Left lobe of liver (tissue), 2 donors: ENCODE measurements at regions not wholly inside any gene's neighbourhood (a gene's known extent, or its start where the extent isn't known, plus 50 kb on each side); places are given as distances from the start of the nearest gene placed in this dataset.

Experiments
- ATAC-seq: fragments of 200-7000 bp; cut with Tn5 transposase; one replicate; pipeline ENCODE4 v1.9.1; 2020; ENCODE audit warnings: mild to moderate bottlenecking, moderate library complexity
- DNase-seq: peaks from one replicate; pipeline ENCODE4 v3.0.0-alpha.2; 2020; ENCODE audit warnings: low spot score
- donor health status: DM: no; HTN: no; CAD: no; lungs with moderate emphysema.
- donor health status: DM: no; HTN: yes; CAD: no.

DNA sequence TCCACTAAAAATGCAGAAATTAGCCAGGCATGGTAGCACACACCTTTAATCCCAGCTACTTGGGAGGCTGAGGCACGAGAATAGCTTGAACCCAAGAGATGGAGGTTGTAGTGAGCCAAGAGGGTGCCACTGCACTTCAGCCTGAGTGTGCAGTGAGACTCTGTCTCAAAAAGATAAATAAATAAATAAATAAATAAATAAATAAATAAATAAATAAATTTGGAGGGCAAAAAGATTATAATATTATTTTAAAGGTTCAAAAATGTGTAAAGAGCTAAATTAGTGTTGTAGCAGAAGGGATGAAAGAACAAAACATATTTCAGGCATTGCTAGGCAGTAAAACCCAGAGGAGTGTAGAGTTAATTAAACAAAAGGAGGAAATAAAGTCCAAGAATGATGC is 1136.4 kb upstream of the CDH2 start:
- DNase-seq (no peak), ATAC-seq (no peak)

DNA sequence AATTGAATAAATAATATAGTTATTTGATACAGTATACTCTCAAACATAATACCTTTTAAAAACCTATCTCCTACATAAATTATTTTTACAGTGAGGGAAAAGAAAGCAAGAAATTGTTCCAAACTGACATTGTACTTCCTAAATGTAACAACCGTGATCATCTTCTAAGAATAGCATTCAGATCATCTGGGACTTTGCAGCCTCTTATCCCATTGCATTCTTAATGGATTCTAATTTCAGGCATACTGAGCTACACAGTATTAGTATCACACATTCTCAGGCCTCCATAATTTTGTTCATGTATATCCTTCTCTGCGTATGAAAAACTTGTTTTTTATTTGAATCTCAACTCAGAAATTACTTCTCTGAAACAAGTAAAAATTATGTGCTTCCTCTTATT is 1134.7 kb upstream of the CDH2 start:
- DNase-seq, result no peak
- no peak for ATAC-seq

GRCh38 chr18:29309366-29309765 is 1132.4 kb upstream of the CDH2 start:
- ATAC-seq (no peak), DNase-seq (no peak)

GRCh38 chr18:29307982-29308381 is 1131.1 kb upstream of the CDH2 start:
- ATAC-seq (no peak), DNase-seq (no peak)

DNA sequence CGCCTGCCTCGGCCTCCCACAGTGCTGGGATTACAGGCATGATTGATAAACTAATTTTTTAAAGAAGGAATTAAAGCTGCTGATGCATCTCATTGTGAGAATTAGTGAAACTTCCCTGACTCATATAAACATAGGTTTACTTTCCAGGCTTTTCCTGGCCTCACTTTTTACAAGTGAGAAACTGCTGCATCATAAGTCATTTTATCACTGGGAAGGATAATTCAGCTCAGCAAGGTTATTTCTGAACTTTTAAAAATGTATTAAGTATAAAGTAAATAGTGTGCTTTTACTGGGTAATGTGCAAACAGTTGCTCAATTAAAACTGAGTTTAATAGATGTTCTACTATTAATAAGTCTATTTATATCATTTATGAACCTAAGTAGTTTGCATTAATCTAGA is 1130.3 kb upstream of the CDH2 start:
- no peak for DNase-seq
- ATAC-seq, result no peak

GRCh38 chr18:29305516-29305915 is 1128.6 kb upstream of the CDH2 start:
- ATAC-seq (no peak), DNase-seq (no peak)

- ATAC-seq (no peak), DNase-seq (no peak)
Observed at GRCh38 chr18:29301048-29301447, 1124.1 kb upstream of the CDH2 start.

DNA sequence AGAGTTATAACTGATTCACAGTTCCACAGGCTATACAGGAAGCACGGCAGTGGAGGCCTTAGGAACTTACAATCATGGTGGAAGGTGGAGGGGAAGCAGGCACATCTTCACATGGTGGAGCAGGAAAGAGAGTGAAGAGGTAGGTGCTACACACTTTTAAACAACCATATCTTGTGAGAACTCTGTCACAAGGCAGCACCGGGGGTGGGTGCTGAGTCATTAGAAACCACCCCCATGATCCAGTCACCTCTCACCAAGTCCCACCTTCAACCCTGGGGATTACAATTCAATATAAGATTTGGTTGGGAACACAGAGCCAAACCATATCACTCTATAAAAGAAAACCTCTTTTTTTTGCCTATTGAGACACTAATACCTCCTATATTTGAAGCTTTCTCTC is 1108.5 kb upstream of the CDH2 start:
- DNase-seq (no peak), ATAC-seq (no peak)

DNA sequence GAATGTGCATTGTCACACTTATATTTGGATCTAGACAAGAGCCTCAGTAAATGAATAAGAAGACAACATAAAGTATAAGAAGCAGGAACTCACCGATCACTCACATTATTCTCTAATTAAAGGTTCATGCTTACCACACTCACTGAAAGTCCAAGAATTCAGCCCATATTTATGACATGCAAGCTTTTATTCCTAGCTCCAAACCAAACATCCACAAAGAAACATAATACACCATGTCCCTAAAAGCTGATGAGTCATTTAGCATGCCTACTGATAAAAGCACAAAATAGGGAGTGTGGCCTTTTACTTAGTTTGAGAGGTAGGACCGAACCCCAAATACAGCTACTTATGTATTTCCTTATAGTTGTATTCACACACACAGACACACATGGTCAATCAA is 1094.6 kb upstream of the CDH2 start:
- ATAC-seq (no peak), DNase-seq (no peak)

- no peak for DNase-seq
- no peak for ATAC-seq
Observed at GRCh38 chr18:29259838-29260237, 1082.9 kb upstream of the CDH2 start.

DNA sequence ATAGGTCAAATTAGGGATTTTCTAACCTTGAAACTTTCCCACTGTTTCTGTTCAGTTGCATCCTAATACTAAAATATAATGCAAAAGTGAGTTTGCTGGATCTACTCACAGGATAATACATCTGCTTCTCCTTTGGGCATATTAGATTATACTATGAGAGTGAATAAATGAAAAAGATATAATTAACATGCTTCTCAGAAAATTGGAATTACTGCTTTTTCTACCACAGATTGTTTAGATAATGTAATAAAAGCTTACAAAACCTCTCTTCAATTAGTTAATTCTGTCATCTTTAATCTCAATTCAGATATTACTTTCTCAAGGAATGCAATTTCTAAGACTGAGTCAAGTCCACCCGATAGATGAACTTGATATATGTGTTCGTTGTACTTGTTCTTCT is 1077.2 kb upstream of the CDH2 start:
- ATAC-seq, result no peak

DNA sequence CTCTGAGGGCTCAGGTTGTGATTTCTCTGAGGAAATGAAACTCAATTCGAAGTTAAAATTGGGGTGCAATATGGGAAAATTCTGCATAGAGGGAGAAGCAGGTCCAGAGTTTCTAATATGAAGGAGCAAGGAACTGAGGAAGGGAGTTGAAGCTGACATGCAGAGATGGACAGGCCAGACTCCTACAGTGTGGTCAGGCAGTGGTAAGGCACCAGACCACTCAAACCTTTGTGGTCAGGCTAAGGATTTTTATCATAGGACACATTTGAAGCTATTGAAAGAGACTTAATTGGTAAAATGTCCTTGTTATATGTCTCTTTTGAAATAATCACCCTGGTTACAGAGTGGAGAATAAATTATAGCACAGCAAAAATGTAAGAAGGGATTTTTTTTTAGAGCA is 1074.8 kb upstream of the CDH2 start:
- ATAC-seq (no peak), DNase-seq (no peak)

More for the DNA sequence above, 1077.2 kb upstream of the CDH2 start:
- no peak for DNase-seq

- ATAC-seq, result no peak
- no peak for DNase-seq
Observed at GRCh38 chr18:29250843-29251242, 1073.9 kb upstream of the CDH2 start.

- ATAC-seq, result no peak
- DNase-seq, result no peak
Observed at GRCh38 chr18:29250259-29250658, 1073.3 kb upstream of the CDH2 start.

- DNase-seq (no peak), ATAC-seq (no peak)
Observed at GRCh38 chr18:29248805-29249204, 1071.9 kb upstream of the CDH2 start.

DNA sequence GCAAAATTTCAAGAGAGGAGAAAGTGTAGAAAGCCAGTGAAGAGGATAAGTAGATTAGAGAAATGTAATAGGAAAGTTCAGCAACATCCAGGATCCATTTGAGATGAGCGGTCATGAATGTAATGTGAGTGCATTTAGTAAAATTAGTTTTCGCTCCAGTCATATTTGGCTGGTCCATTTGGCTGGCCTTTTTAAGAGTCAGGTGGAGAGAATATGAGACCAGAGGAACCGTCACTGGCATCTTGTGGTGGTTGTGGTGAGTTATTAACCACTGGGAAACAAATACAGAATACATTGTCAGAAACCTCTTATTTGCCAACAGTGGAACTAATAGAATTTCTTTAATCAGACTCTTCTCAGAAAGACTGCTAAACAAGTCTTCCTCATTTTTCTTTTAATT is 1064.3 kb upstream of the CDH2 start:
- DNase-seq (no peak), ATAC-seq (no peak)

- no peak for DNase-seq
- no peak for ATAC-seq
Observed at GRCh38 chr18:29234751-29235150, 1057.8 kb upstream of the CDH2 start.

- DNase-seq (no peak), ATAC-seq (no peak)
Observed at GRCh38 chr18:29226213-29226612, 1049.3 kb upstream of the CDH2 start.

- no peak for ATAC-seq
- DNase-seq, result no peak
Observed at GRCh38 chr18:29225351-29225750, 1048.4 kb upstream of the CDH2 start.

DNA sequence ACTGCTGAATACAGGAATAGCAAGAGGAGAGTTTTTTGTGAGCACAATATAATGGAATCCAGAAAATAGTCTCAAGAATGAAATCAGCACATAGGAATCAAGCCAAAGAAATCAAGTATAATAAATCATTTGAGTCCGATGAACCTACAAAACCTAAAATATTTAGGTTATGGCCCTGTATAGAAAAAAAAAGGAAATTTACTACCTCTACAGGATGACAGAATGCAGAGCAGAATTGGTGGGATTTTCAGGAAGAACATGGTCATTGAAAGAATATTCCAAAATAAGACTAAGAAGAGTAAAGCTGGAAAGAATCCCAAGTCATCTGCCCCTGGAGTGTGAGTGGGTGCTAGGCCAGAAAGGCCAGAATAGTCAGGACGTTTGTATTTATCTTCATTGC is 1041.2 kb upstream of the CDH2 start:
- ATAC-seq (no peak), DNase-seq (no peak)

DNA sequence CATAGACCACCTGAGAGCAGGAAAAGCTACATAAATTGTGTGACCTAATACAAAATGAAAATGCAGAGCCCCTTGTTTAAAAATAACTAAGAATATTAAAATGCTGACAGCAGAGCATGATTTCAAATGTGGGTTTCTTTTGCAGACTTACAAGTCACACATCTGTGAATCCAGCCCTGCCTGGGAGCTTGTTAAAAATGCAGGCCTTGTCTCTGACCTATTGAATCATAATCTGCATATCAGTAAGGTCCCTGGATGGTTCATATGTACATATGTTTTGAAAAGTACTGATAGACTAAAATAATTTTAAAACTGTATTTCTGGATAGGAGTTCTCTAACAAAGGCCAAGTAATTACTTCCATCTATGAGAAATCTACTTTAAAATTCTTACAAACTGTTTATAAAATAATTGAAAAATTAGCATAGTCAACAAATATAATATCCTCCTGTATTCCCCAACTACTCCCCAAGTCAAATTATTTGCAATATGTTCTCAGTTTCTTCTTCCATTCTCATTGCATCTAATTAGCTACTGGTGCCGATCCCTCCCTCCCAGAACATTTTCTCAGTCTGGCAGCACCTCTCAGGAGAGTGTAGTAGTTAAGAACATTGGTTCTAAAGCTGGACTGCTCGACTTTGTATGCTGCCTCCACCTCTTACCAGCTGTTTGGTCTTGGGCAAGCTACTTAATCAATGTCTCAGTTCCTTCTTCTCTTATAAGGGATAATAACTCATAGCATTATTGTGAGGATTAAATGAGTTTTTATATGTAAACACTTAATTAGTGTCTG is 1040.4 kb upstream of the CDH2 start:
- DNase-seq, result no peak
- no peak for ATAC-seq

DNA sequence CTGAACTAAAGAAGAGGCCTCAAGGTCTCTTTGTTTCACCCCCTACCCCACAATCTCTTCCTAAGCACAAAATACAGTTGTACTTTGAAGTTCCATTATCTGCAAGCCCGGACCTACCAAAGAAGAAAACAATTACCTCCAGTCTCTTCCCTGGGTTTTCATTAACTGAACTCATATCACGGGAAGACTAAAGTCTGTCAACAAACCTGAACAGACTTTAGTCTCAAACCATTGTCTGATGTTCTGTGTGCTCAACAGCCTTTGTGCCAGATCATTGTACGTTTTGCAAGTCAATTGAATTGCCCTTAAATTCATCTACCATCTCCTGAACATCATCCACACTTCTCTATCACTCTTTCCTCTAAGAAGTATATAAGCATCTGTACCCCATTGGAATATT is 1021.9 kb upstream of the CDH2 start:
- no peak for ATAC-seq
- no peak for DNase-seq

GRCh38 chr18:29196307-29196706 is 1019.4 kb upstream of the CDH2 start:
- ATAC-seq (no peak), DNase-seq (no peak)
